SK-N-SH treated with all-trans-retinoic acid at 6 μM for 48 hours (cell line): ENCODE measurements at regions not wholly inside any gene's neighbourhood (a gene's known extent, or its start where the extent isn't known, plus 50 kb on each side); places are given as distances from the start of the nearest gene placed in this dataset.

Experiments
- ATAC-seq: fragments of 200-7000 bp; cut with Tn5 transposase; 3 replicates; pipeline ENCODE4 v1.9.1; 2020; ENCODE audit warnings: mild to moderate bottlenecking, moderate library complexity
- ARNTL ChIP-seq: fragments of 450-650 bp; formaldehyde crosslinking; IDR thresholded peaks from 2 replicates; pipeline ENCODE4 v1.5.0; 2020; ENCODE audit warnings: low read depth, mild to moderate bottlenecking, moderate library complexity, borderline replicate concordance
- BACH2 ChIP-seq: fragments of 250-450 bp; sonication (Bioruptor Pico); IDR thresholded peaks from 2 replicates; pipeline ENCODE4 v1.9.0; 2021; ENCODE audit warnings: mild to moderate bottlenecking, borderline replicate concordance
- CREB5 ChIP-seq: fragments of 250-450 bp; sonication (Bioruptor Pico); IDR thresholded peaks from 2 replicates; pipeline ENCODE4 v1.5.1; 2020; ENCODE audit warnings: low read depth, mild to moderate bottlenecking, moderate library complexity
- CSDC2 ChIP-seq: fragments of 250-450 bp; sonication (Bioruptor Pico); IDR thresholded peaks from 2 replicates; pipeline ENCODE4 v1.5.0; 2020; ENCODE audit warnings: mild to moderate bottlenecking, moderate library complexity
- CSRNP3 ChIP-seq: fragments of 250-450 bp; sonication (Bioruptor Pico); IDR thresholded peaks from 2 replicates; pipeline ENCODE4 v1.5.1; 2021; ENCODE audit warnings: mild to moderate bottlenecking, moderate library complexity
- ESRRG ChIP-seq: fragments of 250-450 bp; sonication (Bioruptor Pico); IDR thresholded peaks from 2 replicates; pipeline ENCODE4 v1.6.1; 2021; ENCODE audit warnings: mild to moderate bottlenecking
- GLIS3 ChIP-seq: fragments of 250-450 bp; sonication (Bioruptor Pico); IDR thresholded peaks from 2 replicates; pipeline ENCODE4 v1.5.0; 2020; ENCODE audit warnings: mild to moderate bottlenecking, moderate library complexity
- POU6F1 ChIP-seq: fragments of 250-450 bp; sonication (Bioruptor Pico); IDR thresholded peaks from 2 replicates; pipeline ENCODE4 v1.8.0; 2021; ENCODE audit warnings: low read depth, mild to moderate bottlenecking, moderate library complexity, borderline replicate concordance
- PPARA ChIP-seq: fragments of 250-450 bp; sonication (Bioruptor Pico); IDR thresholded peaks from 2 replicates; pipeline ENCODE4 v1.5.0; 2020; ENCODE audit warnings: mild to moderate bottlenecking, borderline replicate concordance
- RARB ChIP-seq: fragments of 250-450 bp; sonication (Bioruptor Pico); IDR thresholded peaks from 2 replicates; pipeline ENCODE4 v1.8.0; 2021; ENCODE audit warnings: mild to moderate bottlenecking, moderate library complexity
- SNAI2 ChIP-seq: fragments of 250-450 bp; sonication (Bioruptor Pico); IDR thresholded peaks from 2 replicates; pipeline ENCODE4 v1.5.0; 2020; ENCODE audit warnings: mild to moderate bottlenecking, moderate library complexity
- TOX ChIP-seq: fragments of 250-450 bp; sonication (Bioruptor Pico); IDR thresholded peaks from 2 replicates; pipeline ENCODE4 v1.8.0; 2021; ENCODE audit warnings: mild to moderate bottlenecking, moderate library complexity, borderline replicate concordance
- TSHZ2 ChIP-seq: fragments of 250-450 bp; sonication (Bioruptor Pico); IDR thresholded peaks from 2 replicates; pipeline ENCODE4 v1.5.0; 2020; ENCODE audit warnings: mild to moderate bottlenecking, moderate library complexity
- ZC3H10 ChIP-seq: fragments of 250-450 bp; sonication (Bioruptor Pico); IDR thresholded peaks from 2 replicates; pipeline ENCODE4 v1.5.1; 2021; ENCODE audit warnings: mild to moderate bottlenecking, moderate library complexity
- ZFP3 ChIP-seq: fragments of 250-450 bp; sonication (Bioruptor Pico); IDR thresholded peaks from 2 replicates; pipeline ENCODE4 v1.5.0; 2020; ENCODE audit warnings: mild to moderate bottlenecking, moderate library complexity
- ZNF565 ChIP-seq: fragments of 450-650 bp; formaldehyde crosslinking; conservative IDR thresholded peaks from 2 replicates; pipeline ENCODE4 v1.5.0; 2020; ENCODE audit warnings: low read depth, mild to moderate bottlenecking, moderate library complexity
- ZNF70 ChIP-seq: fragments of 450-650 bp; formaldehyde crosslinking; IDR thresholded peaks from 2 replicates; pipeline ENCODE4 v1.5.0; 2020; ENCODE audit warnings: mild to moderate bottlenecking, moderate library complexity
- ZNF8 ChIP-seq: fragments of 450-650 bp; formaldehyde crosslinking; IDR thresholded peaks from 2 replicates; pipeline ENCODE4 v1.5.0; 2020; ENCODE audit warnings: mild to moderate bottlenecking, moderate library complexity

GRCh38 chr6:160917572-160917971 is 74.0 kb upstream of the MAP3K4 start (continued):
- TF ChIP-seq ZNF565 (CRISPR knock-in tag) (no peak), CREB5 (no peak), TOX (CRISPR knock-in tag) (no peak), POU6F1 (CRISPR knock-in tag) (no peak), ZNF8 (CRISPR knock-in tag) (no peak), CSRNP3 (CRISPR knock-in tag) (no peak), SNAI2 (no peak)

GRCh38 chr6:160919723-160920440 is 71.7 kb upstream of the MAP3K4 start:
- TF ChIP-seq BACH2 (CRISPR knock-in tag) (no peak), SNAI2 (no peak), GLIS3 (CRISPR knock-in tag) (no peak)
- peak; percentile 75 for ATAC-seq

GRCh38 chr6:160921095-160921494 is 70.5 kb upstream of the MAP3K4 start:
- ATAC-seq: no peak
- TF ChIP-seq ZNF8 (CRISPR knock-in tag): no peak
- no peak for TF ChIP-seq ARNTL (CRISPR knock-in tag)
- TF ChIP-seq TOX (CRISPR knock-in tag): no peak
- no peak for TF ChIP-seq ZNF70 (CRISPR knock-in tag)
- no peak for TF ChIP-seq ZNF565 (CRISPR knock-in tag)
- no peak for TF ChIP-seq CREB5

GRCh38 chr6:160926281-160927276 is 65.0 kb upstream of the MAP3K4 start:
- TF ChIP-seq RARB (CRISPR knock-in tag): no peak
- no peak for TF ChIP-seq ZC3H10 (CRISPR knock-in tag)
- no peak for TF ChIP-seq TSHZ2 (CRISPR knock-in tag)
- ATAC-seq: no peak

GRCh38 chr6:160927416-160927815 is 64.2 kb upstream of the MAP3K4 start:
- no peak for ATAC-seq
- no peak for TF ChIP-seq CSDC2 (CRISPR knock-in tag)
- TF ChIP-seq CREB5: no peak
- TF ChIP-seq ZFP3: no peak
- TF ChIP-seq PPARA (CRISPR knock-in tag): no peak
- no peak for TF ChIP-seq ESRRG (CRISPR knock-in tag)
- no peak for TF ChIP-seq ZNF565 (CRISPR knock-in tag)
- no peak for TF ChIP-seq ARNTL (CRISPR knock-in tag)
